ENCODE measurements at regions not wholly inside any gene's neighbourhood (a gene's known extent, or its start where the extent isn't known, plus 50 kb on each side); places are given as distances from the start of the nearest gene placed in this dataset.

GRCh38 chr2:187008111-187008510 is 159.1 kb upstream of the ZSWIM2 start (continued):
- no peak for TF ChIP-seq RREB1 (CRISPR knock-in tag; IDR thresholded peaks at IDR 0.05)
- no peak for TF ChIP-seq HDAC8 (tag; IDR thresholded peaks at IDR 0.05)
- no peak for TF ChIP-seq E2F8 (IDR thresholded peaks at IDR 0.05; ENCODE audit: low read depth, partially characterized antibody)

All from K562 (cell line).